ENCODE measurements at regions not wholly inside any gene's neighbourhood (a gene's known extent, or its start where the extent isn't known, plus 50 kb on each side); places are given as distances from the start of the nearest gene placed in this dataset.
"Not testable (repeated sequence)": the region's sequence is repeated elsewhere in the genome, so short reads cannot be mapped to it uniquely, and the experiment has no call there.

GRCh38 chr14:25814622-25815021 lies 764.7 kb upstream of the STXBP6 start:
- not testable (repeated sequence) for TF ChIP-seq EZH2phosphoT487 (IDR thresholded peaks at IDR 0.05; ENCODE audit: borderline replicate concordance); CTCF (IDR thresholded peaks at IDR 0.05 in 2 of 3, conservative IDR thresholded peaks at IDR 0.05 in 1 of 3; ENCODE audit: borderline replicate concordance in 1 of 3, insufficient read depth in 1 of 3, low read depth in 2 of 3, low read length in 2 of 3); YY1 (IDR thresholded peaks at IDR 0.05; ENCODE audit: extremely low read depth, insufficient replicate concordance, low read depth, low read length); RAD21 (IDR thresholded peaks at IDR 0.05; ENCODE audit: low read depth)

Data from HCT116 (cell line).